HEK293T (cell line): ENCODE measurements at regions not wholly inside any gene's neighbourhood (a gene's known extent, or its start where the extent isn't known, plus 50 kb on each side); places are given as distances from the start of the nearest gene placed in this dataset.

Source experiments
- ARNT ChIP-seq: fragments of 450-650 bp; IDR thresholded peaks from 2 replicates; pipeline ENCODE4 v1.6.1; 2017; ENCODE audit warnings: mild to moderate bottlenecking
- BHLHE40 ChIP-seq: fragments of 450-650 bp; IDR thresholded peaks from 2 replicates; pipeline ENCODE4 v1.6.1; 2016; ENCODE audit warnings: mild to moderate bottlenecking, moderate library complexity, borderline replicate concordance
- CTBP1 ChIP-seq: fragments of 450-650 bp; IDR thresholded peaks from 2 replicates; pipeline ENCODE4 v1.6.1; 2016; ENCODE audit warnings: borderline replicate concordance
- ELF4 ChIP-seq: fragments of 450-650 bp; IDR thresholded peaks from 2 replicates; pipeline ENCODE4 v1.6.1; 2017; ENCODE audit warnings: antibody characterized with exemption
- FOXA1 ChIP-seq: fragments of 450-650 bp; IDR thresholded peaks from 2 replicates; pipeline ENCODE4 v1.6.1; 2016; ENCODE audit warnings: mild to moderate bottlenecking
- FOXK2 ChIP-seq: fragments of 450-650 bp; IDR thresholded peaks from 2 replicates; pipeline ENCODE4 v1.6.1; 2016; ENCODE audit warnings: mild to moderate bottlenecking
- FOXM1 ChIP-seq: fragments of 450-650 bp; IDR thresholded peaks from 2 replicates; pipeline ENCODE4 v1.6.1; 2017; ENCODE audit warnings: mild to moderate bottlenecking, borderline replicate concordance
- HDGF ChIP-seq: fragments of 450-650 bp; IDR thresholded peaks from 2 replicates; pipeline ENCODE4 v1.6.1; 2017; ENCODE audit warnings: antibody characterized with exemption, borderline replicate concordance
- L3MBTL2 ChIP-seq: fragments of 450-650 bp; conservative IDR thresholded peaks from 2 replicates; pipeline ENCODE4 v1.6.1; 2016; ENCODE audit warnings: mild to moderate bottlenecking
- NFRKB ChIP-seq: fragments of 450-650 bp; IDR thresholded peaks from 2 replicates; pipeline ENCODE4 v1.6.1; 2016; ENCODE audit warnings: mild to moderate bottlenecking, moderate library complexity
- SP1 ChIP-seq: fragments of 450-650 bp; IDR thresholded peaks from 2 replicates; pipeline ENCODE4 v1.6.1; 2017
- SUZ12 ChIP-seq: fragments of 450-650 bp; IDR thresholded peaks from 2 replicates; pipeline ENCODE4 v1.6.1; 2016; ENCODE audit warnings: mild to moderate bottlenecking
- TARDBP ChIP-seq: fragments of 450-650 bp; IDR thresholded peaks from 2 replicates; pipeline ENCODE4 v1.6.1; 2016
- ZNF384 ChIP-seq: fragments of 450-650 bp; IDR thresholded peaks from 2 replicates; pipeline ENCODE4 v1.6.1; 2016

- TF ChIP-seq CTBP1 (no peak), FOXA1 (no peak), NFRKB (no peak), HDGF (no peak), SUZ12 (no peak), ELF4 (no peak), FOXM1 (no peak), BHLHE40 (no peak), SP1 (no peak), ARNT (no peak), FOXK2 (no peak), TARDBP (no peak), L3MBTL2 (no peak), ZNF384 (no peak)
Measured at GRCh38 chr13:21998279-21998990, 327.6 kb downstream of the FGF9 start.
